Neural crest cell (in vitro differentiated cells): ENCODE measurements at regions not wholly inside any gene's neighbourhood (a gene's known extent, or its start where the extent isn't known, plus 50 kb on each side); places are given as distances from the start of the nearest gene placed in this dataset.

Experiments
- DNase-seq: peaks from one replicate; pipeline ENCODE4 v3.0.0; 2021; ENCODE audit warnings: low read depth, mixed read lengths, low spot score
- H3K27ac Mint-ChIP-seq: one replicate; pipeline ENCODE4 v1.8.0; 2021; ENCODE audit warnings: mild to moderate bottlenecking, mixed read lengths; ENCODE audit not compliant: unreplicated experiment
- H3K27me3 Mint-ChIP-seq: 2 replicates; pipeline ENCODE4 v1.8.0; 2021; ENCODE audit warnings: low read depth, mild to moderate bottlenecking, mixed read lengths
- H3K36me3 Mint-ChIP-seq: 2 replicates; pipeline ENCODE4 v1.8.0; 2021; ENCODE audit warnings: low read depth, mild to moderate bottlenecking, mixed read lengths
- H3K4me1 Mint-ChIP-seq: 2 replicates; pipeline ENCODE4 v1.8.0; 2021; ENCODE audit warnings: mixed read lengths
- H3K4me3 Mint-ChIP-seq: one replicate; pipeline ENCODE4 v1.8.0; 2021; ENCODE audit warnings: mild to moderate bottlenecking, mixed read lengths
- H3K9me3 Mint-ChIP-seq: 2 replicates; pipeline ENCODE4 v1.8.0; 2021; ENCODE audit warnings: mixed read lengths
- TF ChIP-seq, protein P1 (sequence below): fragments of 200-600 bp; sonication (generic); conservative IDR thresholded peaks from 2 replicates; pipeline ENCODE4 v1.5.0; 2021; ENCODE audit warnings: antibody characterized with exemption, mild to moderate bottlenecking

- peaks cover 2% of the 10 kb centered on the region for H3K36me3 Mint-ChIP-seq
- TF ChIP-seq, protein P1, sequence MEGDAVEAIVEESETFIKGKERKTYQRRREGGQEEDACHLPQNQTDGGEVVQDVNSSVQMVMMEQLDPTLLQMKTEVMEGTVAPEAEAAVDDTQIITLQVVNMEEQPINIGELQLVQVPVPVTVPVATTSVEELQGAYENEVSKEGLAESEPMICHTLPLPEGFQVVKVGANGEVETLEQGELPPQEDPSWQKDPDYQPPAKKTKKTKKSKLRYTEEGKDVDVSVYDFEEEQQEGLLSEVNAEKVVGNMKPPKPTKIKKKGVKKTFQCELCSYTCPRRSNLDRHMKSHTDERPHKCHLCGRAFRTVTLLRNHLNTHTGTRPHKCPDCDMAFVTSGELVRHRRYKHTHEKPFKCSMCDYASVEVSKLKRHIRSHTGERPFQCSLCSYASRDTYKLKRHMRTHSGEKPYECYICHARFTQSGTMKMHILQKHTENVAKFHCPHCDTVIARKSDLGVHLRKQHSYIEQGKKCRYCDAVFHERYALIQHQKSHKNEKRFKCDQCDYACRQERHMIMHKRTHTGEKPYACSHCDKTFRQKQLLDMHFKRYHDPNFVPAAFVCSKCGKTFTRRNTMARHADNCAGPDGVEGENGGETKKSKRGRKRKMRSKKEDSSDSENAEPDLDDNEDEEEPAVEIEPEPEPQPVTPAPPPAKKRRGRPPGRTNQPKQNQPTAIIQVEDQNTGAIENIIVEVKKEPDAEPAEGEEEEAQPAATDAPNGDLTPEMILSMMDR, result no peak
- H3K4me1 Mint-ChIP-seq, result peaks cover 21% of the 10 kb centered on the region
- H3K4me3 Mint-ChIP-seq, result no peak overlapping the region
- H3K9me3 Mint-ChIP-seq, result no peaks in the 10 kb centered on the region
- no peaks in the 10 kb centered on the region for H3K27me3 Mint-ChIP-seq
- no peak for DNase-seq
- H3K27ac Mint-ChIP-seq, result no peak overlapping the region
Measured at GRCh38 chr6:165229216-165229615, 80.2 kb downstream of the C6orf118 start.

GRCh38 chr6:165227644-165228329 lies 81.6 kb downstream of the C6orf118 start:
- Mint-ChIP-seq H3K9me3 (no peaks in the 10 kb centered on the region), H3K4me1 (peaks cover 18% of the 10 kb centered on the region), H3K36me3 (peaks cover 2% of the 10 kb centered on the region), H3K4me3 (no peak overlapping the region), H3K27me3 (no peaks in the 10 kb centered on the region), H3K27ac (no peak overlapping the region)
- DNase-seq, result no peak
- TF ChIP-seq, protein P1, result no peak

GRCh38 chr6:165223736-165224135 lies 85.7 kb downstream of the C6orf118 start:
- TF ChIP-seq, protein P1, result no peak
- Mint-ChIP-seq H3K9me3 (no peaks in the 10 kb centered on the region), H3K4me1 (peaks cover 15% of the 10 kb centered on the region), H3K36me3 (peaks cover 2% of the 10 kb centered on the region), H3K27me3 (no peaks in the 10 kb centered on the region), H3K27ac (no peak overlapping the region), H3K4me3 (no peak overlapping the region)
- no peak for DNase-seq

DNA sequence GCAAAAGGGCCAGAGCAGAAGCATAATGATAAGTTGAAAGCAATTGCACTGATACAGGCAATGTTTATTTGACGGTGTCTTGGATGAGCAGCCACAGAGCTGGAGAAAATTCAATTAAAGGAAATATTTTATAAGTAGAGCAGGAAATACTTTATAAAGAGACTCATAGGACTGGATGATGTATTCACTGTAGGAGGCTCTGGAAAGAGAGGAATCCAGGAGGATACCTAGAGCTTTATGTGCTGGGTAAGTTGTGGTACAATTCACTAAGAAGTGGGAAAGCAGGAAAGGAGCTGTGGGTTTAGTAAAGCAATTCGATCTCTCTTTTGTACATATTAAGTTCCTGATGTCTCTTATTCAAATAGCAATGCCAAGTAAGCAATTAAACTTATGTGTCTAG lies 86.3 kb downstream of the C6orf118 start:
- no peak for DNase-seq
- Mint-ChIP-seq H3K4me3 (no peak overlapping the region), H3K36me3 (peaks cover 2% of the 10 kb centered on the region), H3K27ac (no peak overlapping the region), H3K27me3 (no peaks in the 10 kb centered on the region), H3K9me3 (no peaks in the 10 kb centered on the region), H3K4me1 (peaks cover 15% of the 10 kb centered on the region)
- TF ChIP-seq, protein P1, result no peak

DNA sequence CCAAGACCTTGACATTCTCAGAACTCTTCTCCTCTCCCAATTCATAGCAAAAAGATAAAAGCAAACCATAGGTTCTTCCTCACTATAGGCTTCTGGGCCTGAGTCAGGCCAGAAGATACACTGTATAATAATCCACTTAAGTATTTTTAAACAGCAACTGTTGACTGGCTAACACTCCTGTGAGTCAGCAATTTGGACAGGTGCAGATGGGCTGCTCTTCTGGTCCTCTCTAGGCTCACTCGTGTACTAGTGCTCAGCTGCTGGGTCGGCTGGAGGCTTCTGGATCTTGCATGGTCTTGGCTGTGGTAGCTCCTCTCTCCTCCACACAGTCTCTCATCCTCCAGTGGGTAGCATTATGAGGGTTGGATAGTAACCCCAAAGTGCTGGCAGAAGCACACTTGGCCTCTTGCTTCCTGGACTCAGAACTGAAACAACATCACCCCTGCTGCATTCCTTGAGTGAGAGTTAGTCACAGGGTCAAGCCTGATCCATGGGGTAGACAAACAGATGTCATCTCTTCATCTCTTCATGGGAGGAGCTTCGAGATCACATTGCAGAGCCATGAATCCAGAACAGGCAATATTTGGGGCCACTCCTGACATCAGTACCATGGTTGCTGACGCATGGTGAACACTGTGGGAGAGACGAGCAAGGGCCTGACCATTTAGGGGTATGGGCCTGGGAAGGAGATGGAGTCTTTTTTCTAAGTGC lies 86.9 kb downstream of the C6orf118 start:
- DNase-seq, result no peak
- TF ChIP-seq, protein P1, result no peak
- Mint-ChIP-seq H3K27me3 (no peaks in the 10 kb centered on the region), H3K36me3 (peaks cover 2% of the 10 kb centered on the region), H3K4me3 (no peak overlapping the region), H3K4me1 (peaks cover 15% of the 10 kb centered on the region), H3K9me3 (no peaks in the 10 kb centered on the region), H3K27ac (no peak overlapping the region)
